ENCODE measurements at regions not wholly inside any gene's neighbourhood (a gene's known extent, or its start where the extent isn't known, plus 50 kb on each side); places are given as distances from the start of the nearest gene placed in this dataset.

DNA sequence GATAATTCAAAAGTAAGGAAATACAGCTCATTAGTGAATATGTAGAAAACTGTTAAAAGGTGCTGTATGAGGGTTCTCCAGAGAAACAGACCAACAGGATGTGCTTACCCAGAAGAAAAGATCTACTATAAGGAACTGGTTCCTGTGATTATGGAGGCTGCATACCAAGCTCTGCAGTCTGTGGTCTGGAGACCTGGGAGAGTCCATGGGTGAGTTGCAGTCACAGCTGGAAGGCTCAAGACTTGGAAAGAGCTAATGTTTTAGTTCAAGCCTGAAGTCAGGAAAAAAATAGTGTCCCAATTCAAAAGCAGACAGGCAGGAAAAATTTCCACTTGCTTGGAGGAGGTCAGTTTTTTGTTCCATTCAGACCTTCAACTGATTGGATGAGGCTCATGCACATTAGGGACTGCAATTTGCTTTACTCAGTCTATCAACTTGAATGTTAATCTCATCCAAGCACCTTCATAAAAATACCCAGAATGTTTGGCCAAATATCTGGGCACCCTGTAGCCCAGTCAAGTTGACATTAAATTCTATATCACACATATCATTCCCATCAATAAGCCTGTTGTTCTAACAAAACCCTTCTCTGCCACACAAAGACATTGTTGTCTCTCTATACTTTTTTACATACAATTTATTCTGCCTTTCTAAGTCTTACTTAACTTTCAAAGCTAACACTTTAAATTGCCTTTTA lies 197.9 kb upstream of the KLF6 start:
- DNase-seq (ENCODE audit: low spot score) = no peak
- TF ChIP-seq, protein P1, sequence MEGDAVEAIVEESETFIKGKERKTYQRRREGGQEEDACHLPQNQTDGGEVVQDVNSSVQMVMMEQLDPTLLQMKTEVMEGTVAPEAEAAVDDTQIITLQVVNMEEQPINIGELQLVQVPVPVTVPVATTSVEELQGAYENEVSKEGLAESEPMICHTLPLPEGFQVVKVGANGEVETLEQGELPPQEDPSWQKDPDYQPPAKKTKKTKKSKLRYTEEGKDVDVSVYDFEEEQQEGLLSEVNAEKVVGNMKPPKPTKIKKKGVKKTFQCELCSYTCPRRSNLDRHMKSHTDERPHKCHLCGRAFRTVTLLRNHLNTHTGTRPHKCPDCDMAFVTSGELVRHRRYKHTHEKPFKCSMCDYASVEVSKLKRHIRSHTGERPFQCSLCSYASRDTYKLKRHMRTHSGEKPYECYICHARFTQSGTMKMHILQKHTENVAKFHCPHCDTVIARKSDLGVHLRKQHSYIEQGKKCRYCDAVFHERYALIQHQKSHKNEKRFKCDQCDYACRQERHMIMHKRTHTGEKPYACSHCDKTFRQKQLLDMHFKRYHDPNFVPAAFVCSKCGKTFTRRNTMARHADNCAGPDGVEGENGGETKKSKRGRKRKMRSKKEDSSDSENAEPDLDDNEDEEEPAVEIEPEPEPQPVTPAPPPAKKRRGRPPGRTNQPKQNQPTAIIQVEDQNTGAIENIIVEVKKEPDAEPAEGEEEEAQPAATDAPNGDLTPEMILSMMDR (IDR thresholded peaks at IDR 0.05; ENCODE audit: extremely low read depth, missing control alignments) = no peak

DNA sequence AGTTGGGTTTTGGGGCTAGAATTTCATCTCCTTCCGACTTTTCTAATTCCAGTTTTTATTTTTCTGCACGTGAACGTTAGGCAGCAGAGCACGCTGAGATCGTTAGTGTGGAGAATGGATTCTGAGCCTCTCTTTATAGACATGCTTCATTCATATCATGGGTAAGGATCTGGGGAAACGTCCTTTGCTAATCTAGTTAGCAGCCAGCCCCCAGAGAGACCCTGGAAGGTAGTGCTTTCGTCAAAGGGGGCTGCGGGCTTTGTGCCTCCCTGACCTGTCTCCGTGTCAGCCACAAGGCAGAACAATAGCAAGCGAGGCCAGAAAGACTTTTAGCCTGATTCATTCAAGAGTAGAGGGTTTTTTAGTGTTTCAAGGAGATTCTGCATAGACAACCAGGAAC lies 196.3 kb upstream of the KLF6 start:
- DNase-seq (ENCODE audit: low spot score) = no peak
- TF ChIP-seq, protein P1 (IDR thresholded peaks at IDR 0.05; ENCODE audit: extremely low read depth, missing control alignments) = no peak

DNA sequence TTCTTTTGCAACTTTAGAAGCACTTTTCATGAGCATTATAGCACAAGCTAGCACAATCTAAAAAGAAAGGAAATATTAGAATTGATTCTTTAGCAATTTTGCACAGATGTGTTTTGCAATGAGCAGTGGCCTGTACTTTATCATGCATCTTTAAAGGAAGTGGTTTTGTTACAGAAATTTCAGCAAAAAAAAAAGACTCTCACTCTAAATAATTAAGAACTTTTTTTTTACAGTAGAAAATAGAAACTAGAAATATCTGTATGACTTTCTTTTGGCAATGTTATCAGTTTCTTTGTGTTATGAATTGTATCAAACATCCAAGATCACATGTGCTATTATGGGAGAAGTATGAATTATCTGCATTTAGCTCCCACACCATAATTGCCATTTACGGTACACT lies 195.7 kb upstream of the KLF6 start:
- TF ChIP-seq, protein P1 (IDR thresholded peaks at IDR 0.05; ENCODE audit: extremely low read depth, missing control alignments) = no peak
- no peak for DNase-seq (ENCODE audit: low spot score)

DNA sequence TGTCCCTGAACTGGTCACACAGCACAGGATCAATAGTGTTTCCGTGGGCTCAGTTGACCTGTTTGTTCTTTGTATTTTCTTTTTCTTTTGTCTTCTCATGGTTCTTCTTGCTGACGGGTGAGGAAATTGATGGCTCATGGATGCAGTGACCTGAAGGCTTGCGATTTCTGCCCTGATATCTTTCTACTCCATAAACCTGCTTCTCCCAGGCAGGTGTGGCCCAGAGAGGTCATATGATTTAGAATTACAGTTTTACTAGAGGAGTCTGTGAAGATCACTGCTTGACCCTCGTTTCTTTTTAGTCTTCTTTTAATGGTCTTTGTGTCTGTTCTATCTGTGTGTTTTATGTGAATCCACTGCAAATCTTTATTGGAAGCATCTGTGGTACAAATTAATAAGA lies 195.1 kb upstream of the KLF6 start:
- DNase-seq (ENCODE audit: low spot score) = no peak
- TF ChIP-seq, protein P1 (IDR thresholded peaks at IDR 0.05; ENCODE audit: extremely low read depth, missing control alignments) = no peak

DNA sequence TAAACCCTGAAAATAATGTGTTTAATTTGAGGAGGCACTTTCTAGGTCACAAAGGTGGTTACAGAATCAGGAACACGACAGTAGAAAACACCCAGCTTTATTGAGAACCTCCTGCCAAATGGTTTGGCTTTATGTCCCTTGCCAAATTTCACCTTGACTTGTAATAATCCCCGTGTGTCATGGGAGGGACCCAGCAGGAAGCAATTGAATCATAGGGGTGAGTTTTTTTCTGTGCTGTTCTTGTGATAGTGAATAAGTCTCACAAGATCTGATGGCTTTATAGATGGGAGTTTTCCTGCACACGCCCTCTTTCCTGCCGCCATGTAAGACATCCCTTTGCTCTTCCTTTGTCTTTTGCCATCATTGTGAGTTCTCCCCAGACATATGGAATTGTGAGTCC lies 193.8 kb upstream of the KLF6 start:
- TF ChIP-seq, protein P1 (IDR thresholded peaks at IDR 0.05; ENCODE audit: extremely low read depth, missing control alignments) = no peak
- DNase-seq (ENCODE audit: low spot score) = no peak

DNA sequence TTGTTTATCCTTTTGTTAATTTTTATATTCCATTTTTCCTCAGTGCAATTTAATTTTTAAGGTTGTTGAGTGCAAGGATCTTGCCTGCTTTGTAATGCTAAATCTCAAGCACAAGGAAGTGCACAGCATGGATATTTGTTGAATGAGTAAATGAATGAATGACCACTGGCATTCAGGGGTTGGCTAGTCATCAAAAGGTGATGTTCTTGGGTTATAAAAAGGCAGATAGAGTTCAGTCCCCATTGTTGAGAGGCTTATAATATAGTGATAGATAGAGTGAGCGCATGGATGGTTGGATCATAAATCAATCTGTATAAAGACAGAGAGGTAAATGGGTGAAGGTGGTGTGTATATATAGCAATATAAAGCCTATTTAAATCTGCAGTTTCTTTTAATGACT lies 193.2 kb upstream of the KLF6 start:
- TF ChIP-seq, protein P1 (IDR thresholded peaks at IDR 0.05; ENCODE audit: extremely low read depth, missing control alignments) = no peak
- DNase-seq (ENCODE audit: low spot score) = no peak

DNA sequence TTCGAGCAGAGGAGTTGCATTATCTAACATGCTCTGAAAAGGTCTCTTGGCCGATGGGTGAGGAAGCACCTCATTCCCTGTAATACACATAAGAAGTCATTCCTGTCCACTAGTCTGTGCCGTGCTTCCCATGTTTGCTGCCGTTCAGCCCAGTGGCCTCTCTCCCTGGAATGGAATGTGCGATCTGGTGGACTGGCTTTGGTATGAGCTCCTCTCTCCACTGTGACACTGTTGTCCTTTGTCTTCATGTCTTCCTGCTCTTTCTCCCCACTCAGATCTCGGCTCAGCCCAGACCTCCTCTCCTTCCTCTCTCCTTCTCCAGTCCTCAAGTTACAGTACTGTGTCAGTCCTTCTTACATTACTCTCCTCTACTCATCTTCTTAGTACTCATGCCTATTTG lies 192.8 kb upstream of the KLF6 start:
- TF ChIP-seq, protein P1 (IDR thresholded peaks at IDR 0.05; ENCODE audit: extremely low read depth, missing control alignments) = no peak

More for the DNA sequence above, 192.8 kb upstream of the KLF6 start:
- DNase-seq (ENCODE audit: low spot score) = no peak

All from GM20000 (cell line).